Keratinocyte (primary cell): ENCODE measurements at regions not wholly inside any gene's neighbourhood (a gene's known extent, or its start where the extent isn't known, plus 50 kb on each side); places are given as distances from the start of the nearest gene placed in this dataset.

Source experiments
- EZH2 ChIP-seq: IDR thresholded peaks from one replicate; pipeline ENCODE4 v1.6.1; 2012; ENCODE audit warnings: inconsistent platforms, mild to moderate bottlenecking, low read length, moderate library complexity
- TF ChIP-seq, protein P1 (sequence below), 3 experiments: IDR thresholded peaks in 1 of 3; conservative IDR thresholded peaks in 1 of 3; optimal IDR thresholded peaks in 1 of 3; 2 replicates in 2 of 3; 3 replicates in 1 of 3; pipeline versions ENCODE3 to v1.5.1; 2011; ENCODE audit warnings: low read length in 3 of 3, mild to moderate bottlenecking in 3 of 3, moderate library complexity in 2 of 3, control low read depth in 1 of 3, inconsistent platforms in 1 of 3; ENCODE audit not compliant: insufficient read depth in 2 of 3; ENCODE audit errors: extremely low read depth in 1 of 3

DNA sequence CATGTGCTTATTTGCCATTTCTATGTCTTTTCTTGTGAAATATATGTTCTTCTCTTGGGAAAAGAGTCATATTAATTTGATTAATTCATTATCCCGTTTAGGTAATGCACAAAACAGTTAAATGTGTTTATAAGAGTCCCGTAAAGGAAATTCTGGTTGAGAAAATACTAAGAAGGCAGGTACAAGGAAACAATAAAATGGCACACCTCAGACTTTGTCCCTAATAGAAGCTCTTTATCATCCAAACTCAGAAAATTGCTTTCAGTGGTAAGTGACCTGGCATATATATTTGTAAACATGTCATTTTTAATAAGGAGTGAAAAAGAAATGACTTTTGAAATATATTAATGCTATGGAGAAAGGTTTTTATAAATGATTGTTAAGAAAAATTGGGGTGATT, 540.5 kb upstream of the CITED2 start:
- TF ChIP-seq, protein P1, sequence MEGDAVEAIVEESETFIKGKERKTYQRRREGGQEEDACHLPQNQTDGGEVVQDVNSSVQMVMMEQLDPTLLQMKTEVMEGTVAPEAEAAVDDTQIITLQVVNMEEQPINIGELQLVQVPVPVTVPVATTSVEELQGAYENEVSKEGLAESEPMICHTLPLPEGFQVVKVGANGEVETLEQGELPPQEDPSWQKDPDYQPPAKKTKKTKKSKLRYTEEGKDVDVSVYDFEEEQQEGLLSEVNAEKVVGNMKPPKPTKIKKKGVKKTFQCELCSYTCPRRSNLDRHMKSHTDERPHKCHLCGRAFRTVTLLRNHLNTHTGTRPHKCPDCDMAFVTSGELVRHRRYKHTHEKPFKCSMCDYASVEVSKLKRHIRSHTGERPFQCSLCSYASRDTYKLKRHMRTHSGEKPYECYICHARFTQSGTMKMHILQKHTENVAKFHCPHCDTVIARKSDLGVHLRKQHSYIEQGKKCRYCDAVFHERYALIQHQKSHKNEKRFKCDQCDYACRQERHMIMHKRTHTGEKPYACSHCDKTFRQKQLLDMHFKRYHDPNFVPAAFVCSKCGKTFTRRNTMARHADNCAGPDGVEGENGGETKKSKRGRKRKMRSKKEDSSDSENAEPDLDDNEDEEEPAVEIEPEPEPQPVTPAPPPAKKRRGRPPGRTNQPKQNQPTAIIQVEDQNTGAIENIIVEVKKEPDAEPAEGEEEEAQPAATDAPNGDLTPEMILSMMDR (optimal IDR thresholded peaks at IDR 0.05 in 1 of 3, IDR thresholded peaks at IDR 0.05 in 1 of 3, conservative IDR thresholded peaks at IDR 0.05 in 1 of 3; ENCODE audit: extremely low read depth in 1 of 3, insufficient read depth in 2 of 3, low read length in 3 of 3), result no peak
- TF ChIP-seq EZH2, result no peak
